DOHH2 (cell line): ENCODE measurements at regions not wholly inside any gene's neighbourhood (a gene's known extent, or its start where the extent isn't known, plus 50 kb on each side); places are given as distances from the start of the nearest gene placed in this dataset.

Experiments
- H3F3A ChIP-seq: fragments of 200-600 bp; sonication (generic), shearing (Covaris generic); 2 replicates; pipeline ENCODE4 v1.6.0; 2016; ENCODE audit warnings: antibody characterized with exemption, mild to moderate bottlenecking; ENCODE audit not compliant: control insufficient read depth, insufficient read depth
- H3K27ac ChIP-seq: fragments of 200-600 bp; sonication (generic); 2 replicates; pipeline ENCODE4 v1.5.1; 2014; ENCODE audit warnings: low read depth, mild to moderate bottlenecking, low read length, moderate library complexity
- H3K27me3 ChIP-seq: fragments of 200-600 bp; sonication (generic); 2 replicates; pipeline ENCODE4 v1.6.1; 2014; ENCODE audit warnings: mild to moderate bottlenecking, low read length, mixed read lengths; ENCODE audit not compliant: control insufficient read depth
- H3K36me3 ChIP-seq: fragments of 200-600 bp; sonication (generic); 2 replicates; pipeline ENCODE4 v1.6.1; 2014; ENCODE audit warnings: mild to moderate bottlenecking, low read length, moderate library complexity, mixed read lengths; ENCODE audit not compliant: control insufficient read depth
- H3K4me1 ChIP-seq: fragments of 200-600 bp; sonication (generic); 2 replicates; pipeline ENCODE4 v1.6.1; 2014; ENCODE audit warnings: mild to moderate bottlenecking, low read length, mixed read lengths; ENCODE audit not compliant: control insufficient read depth
- H3K4me2 ChIP-seq: fragments of 200-600 bp; sonication (generic); 2 replicates; pipeline ENCODE4 v1.6.0; 2014; ENCODE audit warnings: mild to moderate bottlenecking, low read length, moderate library complexity
- H3K4me3 ChIP-seq: fragments of 200-600 bp; sonication (generic); 2 replicates; pipeline ENCODE4 v1.5.1; 2014; ENCODE audit warnings: mild to moderate bottlenecking, low read length, mixed read lengths
- H3K79me2 ChIP-seq: fragments of 200-600 bp; sonication (generic); 2 replicates; pipeline ENCODE4 v1.6.1; 2014; ENCODE audit warnings: mild to moderate bottlenecking, low read length, mixed read lengths; ENCODE audit not compliant: control insufficient read depth
- H3K9me2 ChIP-seq: fragments of 200-600 bp; sonication (generic); replicated peaks from 2 replicates; pipeline ENCODE4 v1.6.1; 2014; ENCODE audit warnings: mild to moderate bottlenecking, low read length, mixed read lengths; ENCODE audit not compliant: control insufficient read depth
- H3K9me3 ChIP-seq: fragments of 200-600 bp; sonication (generic); 2 replicates; pipeline ENCODE4 v1.6.1; 2014; ENCODE audit warnings: antibody characterized with exemption, low read length, mixed read lengths; ENCODE audit not compliant: control insufficient read depth, insufficient read depth
- H4K20me1 ChIP-seq: fragments of 200-600 bp; sonication (generic); 2 replicates; pipeline ENCODE4 v1.6.0; 2014; ENCODE audit warnings: low read depth, mild to moderate bottlenecking, antibody characterized with exemption, low read length, moderate library complexity; ENCODE audit not compliant: control insufficient read depth, insufficient read depth
- EZH2phosphoT487 ChIP-seq: fragments of 200-600 bp; sonication (generic); IDR thresholded peaks from 2 replicates; pipeline ENCODE4 v1.6.1; 2017; ENCODE audit warnings: borderline replicate concordance, mild to moderate bottlenecking, antibody characterized with exemption, low read length, moderate library complexity, mixed read lengths
- TF ChIP-seq, protein P1 (sequence below): fragments of 200-600 bp; sonication (generic); IDR thresholded peaks from one replicate; pipeline ENCODE4 v1.5.1; 2014; ENCODE audit warnings: antibody characterized with exemption, mild to moderate bottlenecking, low read depth, low read length; ENCODE audit not compliant: poor library complexity, severe bottlenecking

DNA sequence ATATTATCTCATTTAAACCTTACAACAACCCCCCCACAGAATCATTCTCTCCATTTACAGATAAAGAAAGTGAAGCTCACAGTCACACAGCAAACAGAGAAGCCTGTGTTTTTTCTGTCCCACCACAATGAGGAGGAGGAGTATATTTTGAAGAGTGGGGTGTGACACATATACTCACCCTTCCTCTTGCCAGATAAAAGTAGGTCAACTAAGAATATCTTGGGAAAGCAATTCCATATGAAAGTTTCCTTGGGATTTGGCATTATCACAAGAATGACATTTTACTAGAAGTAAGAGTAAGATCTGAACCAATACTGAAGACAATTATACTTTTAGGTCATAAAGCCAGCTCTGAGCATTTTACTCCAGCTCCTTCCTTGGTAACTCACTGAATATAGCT lies 287.5 kb upstream of the HTR2A start:
- Histone ChIP-seq H3K9me3 (no peaks in the 10 kb centered on the region), H3F3A (no peaks in the 10 kb centered on the region), H3K27me3 (no peaks in the 10 kb centered on the region; the same call in 1 of the 2 replicates), H3K4me3 (no peak overlapping the region), H3K4me2 (no peak overlapping the region), H3K4me1 (no peaks in the 10 kb centered on the region), H3K79me2 (no peaks in the 10 kb centered on the region), H3K9me2 (no peaks in the 10 kb centered on the region), H3K27ac (no peak overlapping the region), H4K20me1 (no peaks in the 10 kb centered on the region), H3K36me3 (no peaks in the 10 kb centered on the region)
- TF ChIP-seq EZH2phosphoT487, result no peak
- TF ChIP-seq, protein P1, sequence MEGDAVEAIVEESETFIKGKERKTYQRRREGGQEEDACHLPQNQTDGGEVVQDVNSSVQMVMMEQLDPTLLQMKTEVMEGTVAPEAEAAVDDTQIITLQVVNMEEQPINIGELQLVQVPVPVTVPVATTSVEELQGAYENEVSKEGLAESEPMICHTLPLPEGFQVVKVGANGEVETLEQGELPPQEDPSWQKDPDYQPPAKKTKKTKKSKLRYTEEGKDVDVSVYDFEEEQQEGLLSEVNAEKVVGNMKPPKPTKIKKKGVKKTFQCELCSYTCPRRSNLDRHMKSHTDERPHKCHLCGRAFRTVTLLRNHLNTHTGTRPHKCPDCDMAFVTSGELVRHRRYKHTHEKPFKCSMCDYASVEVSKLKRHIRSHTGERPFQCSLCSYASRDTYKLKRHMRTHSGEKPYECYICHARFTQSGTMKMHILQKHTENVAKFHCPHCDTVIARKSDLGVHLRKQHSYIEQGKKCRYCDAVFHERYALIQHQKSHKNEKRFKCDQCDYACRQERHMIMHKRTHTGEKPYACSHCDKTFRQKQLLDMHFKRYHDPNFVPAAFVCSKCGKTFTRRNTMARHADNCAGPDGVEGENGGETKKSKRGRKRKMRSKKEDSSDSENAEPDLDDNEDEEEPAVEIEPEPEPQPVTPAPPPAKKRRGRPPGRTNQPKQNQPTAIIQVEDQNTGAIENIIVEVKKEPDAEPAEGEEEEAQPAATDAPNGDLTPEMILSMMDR, result no peak

DNA sequence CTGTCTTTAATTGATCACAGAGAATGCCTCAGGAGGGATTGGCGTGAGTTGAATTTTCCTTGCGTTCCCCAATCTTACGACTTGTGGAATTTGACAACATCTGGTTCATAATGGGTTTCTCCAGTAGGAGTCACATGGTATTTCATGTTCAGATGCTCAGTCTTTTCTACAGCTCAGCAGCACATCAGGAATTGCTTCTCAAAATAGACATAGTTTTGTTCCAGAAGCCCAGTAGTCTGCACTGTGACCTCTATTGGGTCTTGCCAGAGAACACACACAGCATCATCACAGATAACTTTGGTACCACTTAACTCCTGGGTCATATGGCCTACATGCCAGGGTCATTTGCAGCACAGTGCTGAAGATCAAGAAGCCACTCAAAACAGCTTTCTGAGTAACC lies 282.5 kb upstream of the HTR2A start:
- Histone ChIP-seq H3K4me3 (no peak overlapping the region), H3K27ac (no peak overlapping the region), H3K4me2 (no peak overlapping the region), H3K4me1 (no peaks in the 10 kb centered on the region), H3K9me2 (no peaks in the 10 kb centered on the region), H3F3A (no peaks in the 10 kb centered on the region), H3K27me3 (no peaks in the 10 kb centered on the region; the same call in 1 of the 2 replicates), H4K20me1 (no peaks in the 10 kb centered on the region), H3K79me2 (no peaks in the 10 kb centered on the region), H3K36me3 (no peaks in the 10 kb centered on the region), H3K9me3 (no peaks in the 10 kb centered on the region)
- TF ChIP-seq EZH2phosphoT487, result no peak
- TF ChIP-seq, protein P1, result no peak

DNA sequence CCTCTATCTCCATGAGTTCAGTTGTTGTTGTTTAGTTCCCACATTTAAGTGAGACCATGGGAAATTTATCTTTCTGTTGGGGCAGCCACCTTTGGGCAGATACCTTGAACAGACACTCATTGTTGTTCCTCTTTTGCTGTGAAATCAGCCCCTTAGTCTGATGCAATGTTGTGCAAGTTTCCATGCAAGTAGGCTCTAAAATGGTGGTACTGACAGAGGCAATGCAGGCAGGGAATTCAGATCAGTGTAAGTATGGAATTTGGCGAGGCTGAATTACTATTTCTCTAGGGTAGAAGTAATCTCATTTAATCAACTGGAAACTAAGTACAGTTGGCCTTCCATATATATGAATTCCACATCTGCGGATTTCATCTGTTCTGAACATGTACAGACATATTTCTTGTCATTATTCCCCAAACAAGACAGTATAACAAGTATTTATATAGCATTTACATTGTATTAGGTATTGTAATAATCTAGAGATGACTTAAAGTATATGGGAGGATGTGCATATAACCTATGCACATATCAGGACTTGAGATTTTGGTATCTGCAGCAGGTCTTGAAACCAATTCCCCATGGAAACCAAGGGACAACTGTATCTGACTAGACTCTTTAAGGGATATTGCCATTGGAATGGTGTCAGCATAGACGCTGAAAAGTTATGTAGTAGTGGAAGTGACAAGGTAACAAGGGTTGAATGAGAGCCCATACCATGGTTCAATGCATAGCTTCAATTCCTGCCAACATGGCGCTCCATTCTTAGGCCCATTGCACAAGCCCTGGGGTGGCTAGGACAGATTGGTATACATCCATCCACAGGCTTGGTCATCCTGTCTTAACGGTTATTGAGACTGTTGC lies 281.5 kb upstream of the HTR2A start:
- H3K36me3 ChIP-seq, result no peaks in the 10 kb centered on the region
- H3K9me3 ChIP-seq, result no peaks in the 10 kb centered on the region
- H3K4me3 ChIP-seq, result no peak overlapping the region
- H3K9me2 ChIP-seq, result no peaks in the 10 kb centered on the region
- no peak overlapping the region for H3K27ac ChIP-seq
- H3K4me2 ChIP-seq, result no peak overlapping the region
- H4K20me1 ChIP-seq, result no peaks in the 10 kb centered on the region
- H3K79me2 ChIP-seq, result no peaks in the 10 kb centered on the region
- TF ChIP-seq EZH2phosphoT487, result no peak
- TF ChIP-seq, protein P1, result no peak
- no peaks in the 10 kb centered on the region; the same call in 1 of the 2 replicates for H3K27me3 ChIP-seq
- no peaks in the 10 kb centered on the region for H3F3A ChIP-seq
- no peaks in the 10 kb centered on the region for H3K4me1 ChIP-seq
